SU-DHL-6 (cell line): ENCODE measurements at regions not wholly inside any gene's neighbourhood (a gene's known extent, or its start where the extent isn't known, plus 50 kb on each side); places are given as distances from the start of the nearest gene placed in this dataset.

Experiments used
- H2AFZ ChIP-seq: fragments of 200-600 bp; sonication (generic); 2 replicates; pipeline ENCODE4 v1.6.1; 2014; ENCODE audit warnings: low read depth, mild to moderate bottlenecking, moderate library complexity, mixed read lengths, antibody characterized with exemption, low read length; ENCODE audit not compliant: severe bottlenecking
- H3F3A ChIP-seq: fragments of 200-600 bp; shearing (Covaris generic); 2 replicates; pipeline ENCODE4 v1.6.0; 2016; ENCODE audit warnings: antibody characterized with exemption, mild to moderate bottlenecking; ENCODE audit not compliant: insufficient read depth
- H3K27ac ChIP-seq: fragments of 200-600 bp; sonication (generic); 2 replicates; pipeline ENCODE4 v1.5.1; 2016; ENCODE audit warnings: low read depth, mild to moderate bottlenecking, low read length, moderate library complexity, mixed read lengths
- H3K27me3 ChIP-seq: fragments of 200-600 bp; sonication (generic), shearing (Covaris generic); 2 replicates; pipeline ENCODE4 v1.6.0; 2014; ENCODE audit warnings: mild to moderate bottlenecking, low read length
- H3K36me3 ChIP-seq: fragments of 200-600 bp; sonication (generic); 2 replicates; pipeline ENCODE4 v1.6.1; 2014; ENCODE audit warnings: mild to moderate bottlenecking, low read length, mixed read lengths
- H3K4me2 ChIP-seq: fragments of 300-600, 200-600 bp; shearing (Covaris generic), sonication (generic); 2 replicates; pipeline ENCODE4 v1.6.0; 2014; ENCODE audit warnings: low read length, low read depth, mild to moderate bottlenecking; ENCODE audit not compliant: poor library complexity, severe bottlenecking
- H3K4me3 ChIP-seq: fragments of 200-600 bp; sonication (generic); 2 replicates; pipeline ENCODE4 v1.5.1; 2014; ENCODE audit warnings: antibody characterized with exemption, low read length, mild to moderate bottlenecking, mixed read lengths; ENCODE audit not compliant: insufficient read depth, poor library complexity, severe bottlenecking
- H3K79me2 ChIP-seq: fragments of 200-600 bp; sonication (generic); 2 replicates; pipeline ENCODE4 v1.6.1; 2014; ENCODE audit warnings: mild to moderate bottlenecking, low read length, moderate library complexity; ENCODE audit not compliant: insufficient read depth
- H3K9ac ChIP-seq: fragments of 200-600 bp; sonication (generic); 2 replicates; pipeline ENCODE4 v1.7.0; 2014; ENCODE audit warnings: mild to moderate bottlenecking, low read length
- H3K9me2 ChIP-seq: fragments of 200-600 bp; sonication (generic); replicated peaks from 2 replicates; pipeline ENCODE4 v1.6.1; 2014; ENCODE audit warnings: low read length; ENCODE audit not compliant: insufficient read depth
- H3K9me3 ChIP-seq: fragments of 200-600 bp; sonication (generic); 2 replicates; pipeline ENCODE4 v1.6.1; 2014; ENCODE audit warnings: low read length, mixed read lengths; ENCODE audit not compliant: insufficient read depth
- H4K20me1 ChIP-seq: fragments of 200-600 bp; sonication (generic); 2 replicates; pipeline ENCODE4 v1.6.1; 2014; ENCODE audit warnings: low read depth, mild to moderate bottlenecking, antibody characterized with exemption, low read length, moderate library complexity, mixed read lengths
- EZH2phosphoT487 ChIP-seq: fragments of 200-600 bp; sonication (generic), shearing (Covaris generic); conservative IDR thresholded peaks from 2 replicates; pipeline ENCODE4 v1.6.1; 2018; ENCODE audit warnings: mild to moderate bottlenecking, antibody characterized with exemption, low read length, moderate library complexity, mixed read lengths
- TF ChIP-seq, protein P1 (sequence below): fragments of 200-600 bp; sonication (generic); IDR thresholded peaks from one replicate; pipeline ENCODE4 v1.5.1; 2017; ENCODE audit warnings: antibody characterized with exemption, mild to moderate bottlenecking, low read length, moderate library complexity; ENCODE audit not compliant: insufficient read depth, poor library complexity, severe bottlenecking

DNA sequence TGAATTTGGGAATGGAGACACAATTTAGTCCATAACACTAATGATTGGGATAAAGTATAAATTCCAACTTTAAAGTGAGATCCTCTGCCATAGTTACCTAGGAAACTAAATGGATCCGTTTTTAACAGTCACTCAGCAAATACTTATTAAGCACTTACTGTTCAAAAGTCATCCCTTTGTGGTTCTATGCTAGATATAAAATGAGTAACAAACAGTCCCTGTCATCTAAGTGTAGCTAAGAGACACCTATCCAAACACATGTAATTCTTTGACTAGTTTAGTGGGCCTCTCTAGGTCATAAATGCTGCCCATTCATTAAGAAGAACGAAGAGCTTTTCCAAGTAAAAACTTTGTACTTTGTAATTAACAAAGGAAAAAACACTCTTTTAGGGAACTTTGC lies 244.2 kb upstream of the CDIN1 start:
- Histone ChIP-seq H2AFZ (no peak overlapping the region), H3K9me3 (no peaks in the 10 kb centered on the region), H3K79me2 (no peaks in the 10 kb centered on the region), H3K36me3 (no peaks in the 10 kb centered on the region), H3K9ac (no peak overlapping the region), H3F3A (no peaks in the 10 kb centered on the region), H4K20me1 (no peaks in the 10 kb centered on the region), H3K4me2 (no peak overlapping the region), H3K27ac (no peak overlapping the region), H3K4me3 (no peak overlapping the region), H3K27me3 (no peaks in the 10 kb centered on the region), H3K9me2 (no peaks in the 10 kb centered on the region)
- TF ChIP-seq EZH2phosphoT487, result no peak
- TF ChIP-seq, protein P1, sequence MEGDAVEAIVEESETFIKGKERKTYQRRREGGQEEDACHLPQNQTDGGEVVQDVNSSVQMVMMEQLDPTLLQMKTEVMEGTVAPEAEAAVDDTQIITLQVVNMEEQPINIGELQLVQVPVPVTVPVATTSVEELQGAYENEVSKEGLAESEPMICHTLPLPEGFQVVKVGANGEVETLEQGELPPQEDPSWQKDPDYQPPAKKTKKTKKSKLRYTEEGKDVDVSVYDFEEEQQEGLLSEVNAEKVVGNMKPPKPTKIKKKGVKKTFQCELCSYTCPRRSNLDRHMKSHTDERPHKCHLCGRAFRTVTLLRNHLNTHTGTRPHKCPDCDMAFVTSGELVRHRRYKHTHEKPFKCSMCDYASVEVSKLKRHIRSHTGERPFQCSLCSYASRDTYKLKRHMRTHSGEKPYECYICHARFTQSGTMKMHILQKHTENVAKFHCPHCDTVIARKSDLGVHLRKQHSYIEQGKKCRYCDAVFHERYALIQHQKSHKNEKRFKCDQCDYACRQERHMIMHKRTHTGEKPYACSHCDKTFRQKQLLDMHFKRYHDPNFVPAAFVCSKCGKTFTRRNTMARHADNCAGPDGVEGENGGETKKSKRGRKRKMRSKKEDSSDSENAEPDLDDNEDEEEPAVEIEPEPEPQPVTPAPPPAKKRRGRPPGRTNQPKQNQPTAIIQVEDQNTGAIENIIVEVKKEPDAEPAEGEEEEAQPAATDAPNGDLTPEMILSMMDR, result no peak

DNA sequence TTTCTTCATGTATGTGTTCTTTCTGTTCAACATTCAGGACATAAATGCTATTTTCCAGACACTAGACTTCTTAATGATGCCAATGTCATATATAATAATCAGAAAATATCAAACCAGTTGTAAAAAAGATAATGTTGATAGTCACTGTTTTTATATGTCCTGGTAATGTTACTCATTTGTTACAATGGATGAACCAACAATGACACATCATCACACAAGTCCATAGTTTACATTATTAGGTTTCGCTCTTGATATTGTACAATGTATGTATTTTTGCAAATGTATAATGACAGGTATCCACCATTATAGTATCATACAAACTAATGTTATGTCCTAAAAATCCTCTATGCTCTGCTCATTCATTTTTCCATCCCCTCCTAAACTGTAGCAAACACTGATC lies 243.8 kb upstream of the CDIN1 start:
- H3K9me2 ChIP-seq, result no peaks in the 10 kb centered on the region
- H2AFZ ChIP-seq, result no peak overlapping the region
- H3K9me3 ChIP-seq, result no peaks in the 10 kb centered on the region
- no peak overlapping the region for H3K4me2 ChIP-seq
- H4K20me1 ChIP-seq, result no peaks in the 10 kb centered on the region
- TF ChIP-seq, protein P1, result no peak
- no peak for TF ChIP-seq EZH2phosphoT487
- H3K9ac ChIP-seq, result no peak overlapping the region
- H3K79me2 ChIP-seq, result no peaks in the 10 kb centered on the region
- H3K4me3 ChIP-seq, result no peak overlapping the region
- H3F3A ChIP-seq, result no peaks in the 10 kb centered on the region
- no peaks in the 10 kb centered on the region for H3K27me3 ChIP-seq
- no peak overlapping the region for H3K27ac ChIP-seq
- H3K36me3 ChIP-seq, result no peaks in the 10 kb centered on the region

DNA sequence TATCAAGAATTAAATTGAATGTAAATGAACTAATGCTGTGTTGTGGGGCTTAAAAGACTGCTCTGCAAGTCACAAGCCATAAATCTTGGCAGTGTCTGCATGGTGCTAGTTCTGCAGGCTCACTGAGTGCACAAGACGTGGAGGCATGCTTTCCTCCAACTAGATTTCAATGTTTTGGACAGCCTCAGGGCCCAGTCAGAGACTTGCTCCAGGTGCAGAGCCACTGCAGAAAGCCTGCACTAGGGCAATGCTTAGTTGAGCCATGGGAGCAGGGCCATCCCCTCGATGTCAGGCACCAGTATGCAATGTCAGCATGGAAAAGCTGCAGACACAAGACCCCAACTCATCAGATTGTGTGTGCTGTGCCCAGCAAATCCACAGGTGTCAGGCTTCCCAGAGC lies 234.5 kb upstream of the CDIN1 start:
- Histone ChIP-seq H3K36me3 (no peaks in the 10 kb centered on the region), H3K27ac (no peak overlapping the region), H3K4me3 (no peak overlapping the region), H3K27me3 (no peaks in the 10 kb centered on the region), H3K9ac (no peak overlapping the region), H3K9me3 (no peaks in the 10 kb centered on the region), H3K4me2 (no peak overlapping the region), H4K20me1 (no peaks in the 10 kb centered on the region), H3F3A (no peaks in the 10 kb centered on the region), H2AFZ (no peak overlapping the region), H3K9me2 (no peaks in the 10 kb centered on the region), H3K79me2 (no peaks in the 10 kb centered on the region)
- TF ChIP-seq EZH2phosphoT487, result no peak
- TF ChIP-seq, protein P1, result no peak
